ENCODE measurements at regions not wholly inside any gene's neighbourhood (a gene's known extent, or its start where the extent isn't known, plus 50 kb on each side); places are given as distances from the start of the nearest gene placed in this dataset.

- no peaks in the 10 kb centered on the region for H3K36me3 ChIP-seq
- 90% methylated on average over 8 of the region's 8 CpGs for WGBS, 2 donors
Observed at GRCh38 chr1:168410464-168410863, 129.8 kb downstream of the TBX19 start.

GRCh38 chr1:168408884-168409283 lies 128.2 kb downstream of the TBX19 start:
- no peak for DNase-seq (ENCODE audit: low spot score in 2 of 2)
- TF ChIP-seq EP300 (IDR thresholded peaks at IDR 0.05) = peak in 1 of 2 donors; percentile 5
- no peak for TF ChIP-seq CTCF (IDR thresholded peaks at IDR 0.05)
- H3K36me3 ChIP-seq = no peaks in the 10 kb centered on the region
- H3K27ac ChIP-seq = peak overlapping the region in 3 of 4 donors; percentile 15 to 40 (median 39)
- H3K4me1 ChIP-seq = peaks cover 0 to 17% (median 0%) of the 10 kb centered on the region in 4 donors
- peaks cover 0 to 16% (median 0%) of the 10 kb centered on the region in 4 donors for H3K9me3 ChIP-seq
- WGBS, 2 donors = 55 to 57% methylated on average over 3 of the region's 3 CpGs
- no peaks in the 10 kb centered on the region for H3K27me3 ChIP-seq
- no peak overlapping the region for H3K4me3 ChIP-seq

More at GRCh38 chr1:168410464-168410863, 129.8 kb downstream of the TBX19 start:
- DNase-seq (ENCODE audit: low spot score in 2 of 2) = no peak
- Histone ChIP-seq H3K27me3 (no peaks in the 10 kb centered on the region), H3K27ac (no peak overlapping the region), H3K9me3 (peaks cover 0 to 16% (median 0%) of the 10 kb centered on the region in 4 donors), H3K4me3 (no peak overlapping the region), H3K4me1 (peaks cover 0 to 17% (median 0%) of the 10 kb centered on the region in 4 donors)
- TF ChIP-seq CTCF (IDR thresholded peaks at IDR 0.05) = no peak
- TF ChIP-seq POLR2A (IDR thresholded peaks at IDR 0.05) = no peak
- TF ChIP-seq EP300 (IDR thresholded peaks at IDR 0.05) = no peak

- 51 to 62% methylated on average over 3 of the region's 3 CpGs for WGBS, 2 donors
Observed at GRCh38 chr1:168408539-168408865, 127.8 kb downstream of the TBX19 start.

GRCh38 chr1:168407832-168408538 lies 127.3 kb downstream of the TBX19 start:
- WGBS, 2 donors = 83 to 87% methylated on average over 1 of the region's 1 CpG
- H3K27ac ChIP-seq = peak overlapping the region in 2 of 4 donors; percentile 32 to 49
- H3K36me3 ChIP-seq = no peaks in the 10 kb centered on the region
- DNase-seq (ENCODE audit: low spot score in 2 of 2) = no peak
- H3K9me3 ChIP-seq = peaks cover 0 to 16% (median 0%) of the 10 kb centered on the region in 4 donors
- no peaks in the 10 kb centered on the region for H3K27me3 ChIP-seq
- TF ChIP-seq CTCF (IDR thresholded peaks at IDR 0.05) (no peak), POLR2A (IDR thresholded peaks at IDR 0.05) (no peak), EP300 (IDR thresholded peaks at IDR 0.05) (no peak)
- no peak overlapping the region for H3K4me3 ChIP-seq
- peaks cover 0 to 17% (median 0%) of the 10 kb centered on the region in 4 donors for H3K4me1 ChIP-seq

More at GRCh38 chr1:168408539-168408865, 127.8 kb downstream of the TBX19 start:
- Histone ChIP-seq H3K4me3 (no peak overlapping the region), H3K4me1 (peaks cover 0 to 17% (median 0%) of the 10 kb centered on the region in 4 donors), H3K27ac (peak overlapping the region in 2 of 4 donors; percentile 40 to 49), H3K27me3 (no peaks in the 10 kb centered on the region), H3K9me3 (peaks cover 0 to 16% (median 0%) of the 10 kb centered on the region in 4 donors), H3K36me3 (no peaks in the 10 kb centered on the region)
- peak in 1 of 2 donors; percentile 20 for DNase-seq (ENCODE audit: low spot score in 2 of 2)
- peak; percentile 18 to 73 for TF ChIP-seq EP300 (IDR thresholded peaks at IDR 0.05)
- TF ChIP-seq CTCF (IDR thresholded peaks at IDR 0.05) = no peak
- no peak for TF ChIP-seq POLR2A (IDR thresholded peaks at IDR 0.05)

- Histone ChIP-seq H3K36me3 (no peaks in the 10 kb centered on the region), H3K9me3 (peaks cover 0 to 16% (median 0%) of the 10 kb centered on the region in 4 donors), H3K4me1 (peaks cover 0 to 17% (median 0%) of the 10 kb centered on the region in 4 donors), H3K4me3 (no peak overlapping the region), H3K27ac (peak overlapping the region in 1 of 4 donors; percentile 9), H3K27me3 (no peaks in the 10 kb centered on the region)
- TF ChIP-seq POLR2A (IDR thresholded peaks at IDR 0.05) (no peak), EP300 (IDR thresholded peaks at IDR 0.05) (no peak), CTCF (IDR thresholded peaks at IDR 0.05) (no peak)
- no peak for DNase-seq (ENCODE audit: low spot score in 2 of 2)
- WGBS, 2 donors = 54 to 67% methylated on average over 3 of the region's 3 CpGs
Observed at GRCh38 chr1:168405906-168406549, 125.4 kb downstream of the TBX19 start.

Data from tibial nerve (tissue), 4 donors.